ENCODE measurements at regions not wholly inside any gene's neighbourhood (a gene's known extent, or its start where the extent isn't known, plus 50 kb on each side); places are given as distances from the start of the nearest gene placed in this dataset.

GRCh38 chr5:98994611-98995010, 65.8 kb upstream of the CHD1 start:
- DNase-seq: no peak

- DNase-seq: no peak
These were observed 64.7 kb upstream of the CHD1 start for GRCh38 chr5:98993512-98993911.

GRCh38 chr5:98992552-98992951, 63.7 kb upstream of the CHD1 start:
- no peak for DNase-seq

GRCh38 chr5:98989727-98990126, 60.9 kb upstream of the CHD1 start:
- no peak for DNase-seq

GRCh38 chr5:98986587-98986986, 57.8 kb upstream of the CHD1 start:
- no peak for DNase-seq

GRCh38 chr5:98982880-98983279, 54.1 kb upstream of the CHD1 start:
- no peak for DNase-seq
